ENCODE measurements at regions not wholly inside any gene's neighbourhood (a gene's known extent, or its start where the extent isn't known, plus 50 kb on each side); places are given as distances from the start of the nearest gene placed in this dataset.
"Not testable (repeated sequence)": the region's sequence is repeated elsewhere in the genome, so short reads cannot be mapped to it uniquely, and the experiment has no call there.

- DNase-seq (ENCODE audit: low read depth in 2 of 2) = peak in 1 of 2 donors; percentile 1
These were observed 217.8 kb upstream of the ARHGEF26 start for GRCh38 chr3:153903430-153903829.

GRCh38 chr3:153906366-153906765 lies 214.8 kb upstream of the ARHGEF26 start:
- no peak for DNase-seq (ENCODE audit: low read depth in 2 of 2)

- no peak for DNase-seq (ENCODE audit: low read depth in 2 of 2)
These were observed 210.8 kb upstream of the ARHGEF26 start for GRCh38 chr3:153910387-153910786.

GRCh38 chr3:153911116-153911515 lies 210.1 kb upstream of the ARHGEF26 start:
- no peak for DNase-seq (ENCODE audit: low read depth in 2 of 2)

- DNase-seq (ENCODE audit: low read depth in 2 of 2) = no peak
These were observed 201.4 kb upstream of the ARHGEF26 start for GRCh38 chr3:153919773-153920172.

GRCh38 chr3:153921826-153922225 lies 199.4 kb upstream of the ARHGEF26 start:
- no peak for DNase-seq (ENCODE audit: low read depth in 2 of 2)

GRCh38 chr3:153925841-153926514 lies 195.2 kb upstream of the ARHGEF26 start:
- no peak for DNase-seq (ENCODE audit: low read depth in 2 of 2)

- DNase-seq (ENCODE audit: low read depth in 2 of 2) = no peak
These were observed 194.1 kb upstream of the ARHGEF26 start for GRCh38 chr3:153927107-153927506.

- no peak for DNase-seq (ENCODE audit: low read depth in 2 of 2)
These were observed 192.3 kb upstream of the ARHGEF26 start for GRCh38 chr3:153928851-153929250.

- DNase-seq (ENCODE audit: low read depth in 2 of 2) = not testable (repeated sequence)
These were observed 187.7 kb upstream of the ARHGEF26 start for GRCh38 chr3:153933481-153933880.

- DNase-seq (ENCODE audit: low read depth in 2 of 2) = no peak
These were observed 177.1 kb upstream of the ARHGEF26 start for GRCh38 chr3:153944084-153944483.

- DNase-seq (ENCODE audit: low read depth in 2 of 2) = no peak
These were observed 169.9 kb upstream of the ARHGEF26 start for GRCh38 chr3:153951276-153951675.

GRCh38 chr3:153952091-153952490 lies 169.1 kb upstream of the ARHGEF26 start:
- DNase-seq (ENCODE audit: low read depth in 2 of 2) = no peak

GRCh38 chr3:153956613-153957012 lies 164.6 kb upstream of the ARHGEF26 start:
- DNase-seq (ENCODE audit: low read depth in 2 of 2) = no peak

GRCh38 chr3:153957421-153957820 lies 163.8 kb upstream of the ARHGEF26 start:
- DNase-seq (ENCODE audit: low read depth in 2 of 2) = no peak

GRCh38 chr3:153958635-153959595 lies 162.3 kb upstream of the ARHGEF26 start:
- no peak for DNase-seq (ENCODE audit: low read depth in 2 of 2)

- no peak for DNase-seq (ENCODE audit: low read depth in 2 of 2)
These were observed 160.6 kb upstream of the ARHGEF26 start for GRCh38 chr3:153960458-153961074.

GRCh38 chr3:153961494-153961893 lies 159.7 kb upstream of the ARHGEF26 start:
- DNase-seq (ENCODE audit: low read depth in 2 of 2) = no peak

- no peak for DNase-seq (ENCODE audit: low read depth in 2 of 2)
These were observed 158.2 kb upstream of the ARHGEF26 start for GRCh38 chr3:153963012-153963411.

GRCh38 chr3:153967260-153967659 lies 153.9 kb upstream of the ARHGEF26 start:
- no peak for DNase-seq (ENCODE audit: low read depth in 2 of 2)

- no peak for DNase-seq (ENCODE audit: low read depth in 2 of 2)
These were observed 151.1 kb upstream of the ARHGEF26 start for GRCh38 chr3:153970047-153970446.

GRCh38 chr3:153970741-153971347 lies 150.3 kb upstream of the ARHGEF26 start:
- DNase-seq (ENCODE audit: low read depth in 2 of 2) = no peak
